Cardiac fibroblast (primary cell): ENCODE measurements at regions not wholly inside any gene's neighbourhood (a gene's known extent, or its start where the extent isn't known, plus 50 kb on each side); places are given as distances from the start of the nearest gene placed in this dataset.

ENCODE experiments used
- DNase-seq, 2 donors: peaks; one replicate each; pipeline versions ENCODE4 v3.0.0 to v3.0.0-alpha.2; 2010; ENCODE audit warnings: low read depth in 2 of 2
- H3K4me3 ChIP-seq, 2 donors: replicated peaks in 1 of 2; 1 replicate in 1 of 2; 2 replicates in 1 of 2; pipeline ENCODE4 v1.5.1; 2011; ENCODE audit warnings: low read depth in 2 of 2, low read length in 2 of 2, mild to moderate bottlenecking in 2 of 2, moderate library complexity in 1 of 2
- TF ChIP-seq, protein P1 (sequence below): IDR thresholded peaks from one replicate; pipeline ENCODE4 v1.5.1; 2011; ENCODE audit warnings: low read depth, mild to moderate bottlenecking, low read length, inconsistent platforms

DNA sequence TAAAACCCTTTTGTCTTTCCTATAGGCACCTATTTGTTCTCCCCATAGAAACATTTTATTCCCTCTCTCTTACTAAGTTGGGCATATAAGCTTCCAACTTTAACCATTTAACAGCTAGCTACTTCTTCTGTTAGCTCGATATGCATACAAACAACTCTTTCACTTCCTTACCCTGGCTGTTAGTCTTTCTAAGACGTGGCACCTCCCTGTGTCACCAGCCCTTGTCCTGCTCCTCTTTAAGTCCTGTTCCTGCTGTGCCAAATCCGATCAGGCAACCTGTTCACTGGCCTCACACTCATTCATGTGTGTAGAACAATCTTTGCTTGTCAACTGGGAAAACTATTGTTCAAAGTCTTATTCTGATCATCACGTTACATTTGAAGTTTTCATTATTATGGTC is 1376.1 kb upstream of the TENM4 start:
- H3K4me3 ChIP-seq = no peak overlapping the region
- no peak for DNase-seq
- TF ChIP-seq, protein P1, sequence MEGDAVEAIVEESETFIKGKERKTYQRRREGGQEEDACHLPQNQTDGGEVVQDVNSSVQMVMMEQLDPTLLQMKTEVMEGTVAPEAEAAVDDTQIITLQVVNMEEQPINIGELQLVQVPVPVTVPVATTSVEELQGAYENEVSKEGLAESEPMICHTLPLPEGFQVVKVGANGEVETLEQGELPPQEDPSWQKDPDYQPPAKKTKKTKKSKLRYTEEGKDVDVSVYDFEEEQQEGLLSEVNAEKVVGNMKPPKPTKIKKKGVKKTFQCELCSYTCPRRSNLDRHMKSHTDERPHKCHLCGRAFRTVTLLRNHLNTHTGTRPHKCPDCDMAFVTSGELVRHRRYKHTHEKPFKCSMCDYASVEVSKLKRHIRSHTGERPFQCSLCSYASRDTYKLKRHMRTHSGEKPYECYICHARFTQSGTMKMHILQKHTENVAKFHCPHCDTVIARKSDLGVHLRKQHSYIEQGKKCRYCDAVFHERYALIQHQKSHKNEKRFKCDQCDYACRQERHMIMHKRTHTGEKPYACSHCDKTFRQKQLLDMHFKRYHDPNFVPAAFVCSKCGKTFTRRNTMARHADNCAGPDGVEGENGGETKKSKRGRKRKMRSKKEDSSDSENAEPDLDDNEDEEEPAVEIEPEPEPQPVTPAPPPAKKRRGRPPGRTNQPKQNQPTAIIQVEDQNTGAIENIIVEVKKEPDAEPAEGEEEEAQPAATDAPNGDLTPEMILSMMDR = no peak

- H3K4me3 ChIP-seq = no peak overlapping the region
- DNase-seq = no peak
Measured at GRCh38 chr11:80816454-80816847, 1375.6 kb upstream of the TENM4 start.

GRCh38 chr11:80815752-80816453 is 1375.1 kb upstream of the TENM4 start:
- no peak overlapping the region for H3K4me3 ChIP-seq
- DNase-seq = peak in 1 of 2 donors; percentile 29

More at GRCh38 chr11:80816454-80816847, 1375.6 kb upstream of the TENM4 start:
- TF ChIP-seq, protein P1 = no peak

DNA sequence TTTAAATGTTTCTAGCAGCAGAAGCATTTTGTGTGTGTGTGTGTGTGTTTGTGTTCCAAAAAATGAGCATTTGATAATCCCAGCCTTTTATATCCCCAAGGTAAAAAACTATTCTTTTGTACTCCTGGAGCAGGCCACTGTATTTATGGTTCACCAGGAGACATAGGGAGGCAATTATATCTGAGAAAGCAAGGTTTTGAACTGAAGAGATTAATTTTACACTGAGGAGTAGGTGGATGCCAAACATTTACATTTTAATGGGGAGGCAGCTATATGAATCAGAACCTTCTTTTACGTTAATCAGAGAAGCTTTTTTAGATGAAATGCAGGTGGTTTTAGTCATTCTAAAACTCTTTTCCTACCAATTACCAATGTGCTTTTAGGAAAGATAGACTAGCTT is 1374.0 kb upstream of the TENM4 start:
- no peak overlapping the region for H3K4me3 ChIP-seq
- DNase-seq = no peak
- TF ChIP-seq, protein P1 = no peak

More at GRCh38 chr11:80815752-80816453, 1375.1 kb upstream of the TENM4 start:
- TF ChIP-seq, protein P1 = no peak

GRCh38 chr11:80810695-80811094 is 1369.9 kb upstream of the TENM4 start:
- TF ChIP-seq, protein P1 = no peak
- DNase-seq = no peak
- H3K4me3 ChIP-seq = no peak overlapping the region

DNA sequence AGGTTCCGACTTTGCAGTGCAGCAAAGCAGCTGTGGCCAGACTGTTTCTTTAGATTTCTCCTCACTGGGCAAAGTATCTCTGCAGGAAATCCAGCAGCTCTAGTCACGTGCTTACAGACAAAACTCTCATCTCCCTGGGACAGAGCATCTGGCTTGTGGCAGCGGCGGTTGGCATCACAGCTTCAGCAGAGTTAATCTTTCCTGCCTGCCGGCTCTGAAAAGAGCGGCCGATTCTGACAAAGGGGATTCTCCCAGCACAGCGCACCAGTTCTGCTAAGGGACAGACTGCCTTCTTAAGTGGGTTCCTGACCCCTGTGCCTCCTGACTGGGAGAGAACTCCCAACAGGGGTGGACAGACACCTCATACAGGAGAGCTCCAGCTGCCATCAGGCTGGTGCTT is 1357.3 kb upstream of the TENM4 start:
- no peak overlapping the region for H3K4me3 ChIP-seq
- no peak for DNase-seq
- TF ChIP-seq, protein P1 = no peak

- H3K4me3 ChIP-seq = no peak overlapping the region
- DNase-seq = no peak
- TF ChIP-seq, protein P1 = no peak
Measured at GRCh38 chr11:80783561-80783960, 1342.7 kb upstream of the TENM4 start.
